HEK293T (cell line): ENCODE measurements at regions not wholly inside any gene's neighbourhood (a gene's known extent, or its start where the extent isn't known, plus 50 kb on each side); places are given as distances from the start of the nearest gene placed in this dataset.

Source experiments
- ARNT ChIP-seq: fragments of 450-650 bp; IDR thresholded peaks from 2 replicates; pipeline ENCODE4 v1.6.1; 2017; ENCODE audit warnings: mild to moderate bottlenecking
- BHLHE40 ChIP-seq: fragments of 450-650 bp; IDR thresholded peaks from 2 replicates; pipeline ENCODE4 v1.6.1; 2016; ENCODE audit warnings: mild to moderate bottlenecking, moderate library complexity, borderline replicate concordance
- CTBP1 ChIP-seq: fragments of 450-650 bp; IDR thresholded peaks from 2 replicates; pipeline ENCODE4 v1.6.1; 2016; ENCODE audit warnings: borderline replicate concordance
- FOXA1 ChIP-seq: fragments of 450-650 bp; IDR thresholded peaks from 2 replicates; pipeline ENCODE4 v1.6.1; 2016; ENCODE audit warnings: mild to moderate bottlenecking
- FOXK2 ChIP-seq: fragments of 450-650 bp; IDR thresholded peaks from 2 replicates; pipeline ENCODE4 v1.6.1; 2016; ENCODE audit warnings: mild to moderate bottlenecking
- FOXM1 ChIP-seq: fragments of 450-650 bp; IDR thresholded peaks from 2 replicates; pipeline ENCODE4 v1.6.1; 2017; ENCODE audit warnings: mild to moderate bottlenecking, borderline replicate concordance
- NFRKB ChIP-seq: fragments of 450-650 bp; IDR thresholded peaks from 2 replicates; pipeline ENCODE4 v1.6.1; 2016; ENCODE audit warnings: mild to moderate bottlenecking, moderate library complexity
- PKNOX1 ChIP-seq: fragments of 450-650 bp; IDR thresholded peaks from 2 replicates; pipeline ENCODE4 v1.6.1; 2016
- SP1 ChIP-seq: fragments of 450-650 bp; IDR thresholded peaks from 2 replicates; pipeline ENCODE4 v1.6.1; 2017
- TARDBP ChIP-seq: fragments of 450-650 bp; IDR thresholded peaks from 2 replicates; pipeline ENCODE4 v1.6.1; 2016

GRCh38 chr10:29780096-29780495, 145.3 kb upstream of the SVIL start:
- TF ChIP-seq SP1, result no peak
- no peak for TF ChIP-seq PKNOX1
- TF ChIP-seq BHLHE40, result no peak
- no peak for TF ChIP-seq ARNT
- no peak for TF ChIP-seq FOXK2
- TF ChIP-seq CTBP1, result no peak
- no peak for TF ChIP-seq NFRKB
- TF ChIP-seq FOXM1, result no peak
- TF ChIP-seq FOXA1, result no peak
- no peak for TF ChIP-seq TARDBP
